GM23338 (cell line): ENCODE measurements at regions not wholly inside any gene's neighbourhood (a gene's known extent, or its start where the extent isn't known, plus 50 kb on each side); places are given as distances from the start of the nearest gene placed in this dataset.

Source experiments
- ATAC-seq: fragments of 200-7000 bp; cut with Tn5 transposase; 3 replicates; pipeline ENCODE4 v1.9.1; 2020
- DNase-seq: peaks from one replicate; pipeline ENCODE4 v3.0.0-alpha.2; 2015; ENCODE audit warnings: low spot score
- H2AFZ ChIP-seq: fragments of 200-600 bp; sonication (generic); 2 replicates; pipeline ENCODE4 v1.8.0; 2016; ENCODE audit warnings: antibody characterized with exemption, mild to moderate bottlenecking, moderate library complexity
- H3F3A ChIP-seq: fragments of 200-600 bp; sonication (generic); replicated peaks from 2 replicates; pipeline ENCODE4 v1.8.0; 2017; ENCODE audit warnings: antibody characterized with exemption, mixed run types, low read depth
- H3K27ac ChIP-seq: fragments of 200-600 bp; sonication (generic); 2 replicates; pipeline ENCODE4 v1.6.1; 2016; ENCODE audit warnings: low read depth
- H3K27me3 ChIP-seq: fragments of 200-600 bp; sonication (generic); 2 replicates; pipeline ENCODE4 v1.8.0; 2016; ENCODE audit warnings: mild to moderate bottlenecking, mixed run types, moderate library complexity; ENCODE audit not compliant: insufficient read depth
- H3K36me3 ChIP-seq: fragments of 200-600 bp; sonication (generic); 2 replicates; pipeline ENCODE4 v1.8.0; 2016; ENCODE audit warnings: mild to moderate bottlenecking; ENCODE audit not compliant: insufficient read depth
- H3K4me1 ChIP-seq: fragments of 200-600 bp; sonication (generic); 2 replicates; pipeline ENCODE4 v1.8.0; 2016; ENCODE audit warnings: mild to moderate bottlenecking, moderate library complexity; ENCODE audit not compliant: insufficient read depth
- H3K4me2 ChIP-seq: fragments of 200-600 bp; sonication (generic); 2 replicates; pipeline ENCODE4 v1.7.1; 2017; ENCODE audit warnings: mixed run types
- H3K4me3 ChIP-seq: fragments of 200-600 bp; sonication (generic); 2 replicates; pipeline ENCODE4 v1.6.1; 2016; ENCODE audit warnings: mixed run types
- H3K79me2 ChIP-seq: fragments of 200-600 bp; sonication (generic); replicated peaks from 2 replicates; pipeline ENCODE4 v1.8.0; 2017; ENCODE audit warnings: mild to moderate bottlenecking; ENCODE audit not compliant: insufficient read depth
- H3K9me2 ChIP-seq: fragments of 200-600 bp; sonication (generic); 2 replicates; pipeline ENCODE4 v1.8.0; 2017; ENCODE audit not compliant: insufficient read depth
- H4K20me1 ChIP-seq: fragments of 200-600 bp; sonication (generic); replicated peaks from 2 replicates; pipeline ENCODE4 v1.8.0; 2017; ENCODE audit warnings: mild to moderate bottlenecking; ENCODE audit not compliant: insufficient read depth
- H3K27ac Mint-ChIP-seq: 2 replicates; pipeline ENCODE4 v1.8.0; 2020; ENCODE audit warnings: inconsistent platforms, mild to moderate bottlenecking, moderate library complexity, mixed read lengths
- H3K27me3 Mint-ChIP-seq: 3 replicates; pipeline ENCODE4 v1.8.0; 2022; ENCODE audit warnings: low read depth, mild to moderate bottlenecking, moderate library complexity, mixed read lengths, inconsistent platforms; ENCODE audit not compliant: insufficient read depth, poor library complexity
- H3K36me3 Mint-ChIP-seq: 3 replicates; pipeline ENCODE4 v1.8.0; 2021; ENCODE audit warnings: low read depth, mild to moderate bottlenecking, inconsistent platforms, moderate library complexity, mixed read lengths
- H3K4me1 Mint-ChIP-seq: 3 replicates; pipeline ENCODE4 v1.8.0; 2020; ENCODE audit warnings: mild to moderate bottlenecking, inconsistent platforms, mixed read lengths
- H3K4me3 Mint-ChIP-seq: 3 replicates; pipeline ENCODE4 v1.8.0; 2021; ENCODE audit warnings: moderate library complexity, mild to moderate bottlenecking, inconsistent platforms, mixed read lengths
- H3K9me3 Mint-ChIP-seq: 3 replicates; pipeline ENCODE4 v1.8.0; 2020; ENCODE audit warnings: moderate library complexity, mild to moderate bottlenecking, inconsistent platforms, mixed read lengths
- CREB1 ChIP-seq: fragments of 250-450 bp; sonication (Bioruptor Pico); IDR thresholded peaks from 2 replicates; pipeline ENCODE4 v1.5.0; 2020; ENCODE audit warnings: low read depth, mild to moderate bottlenecking, moderate library complexity
- CTCF ChIP-seq, 2 experiments: fragments of 200-600 bp in 1 of 2; sonication (generic) in 1 of 2; conservative IDR thresholded peaks; 2 replicates each; pipeline versions ENCODE4 v1.5.1 to v1.6.1; 2016 to 2017; ENCODE audit warnings: antibody characterized with exemption in 2 of 2, low read depth in 2 of 2, mild to moderate bottlenecking in 2 of 2, moderate library complexity in 1 of 2
- EZH2phosphoT487 ChIP-seq: fragments of 200-600 bp; sonication (generic); IDR thresholded peaks from one replicate; pipeline ENCODE4 v1.8.1; 2018; ENCODE audit warnings: antibody characterized with exemption; ENCODE audit not compliant: unreplicated experiment
- JUNB ChIP-seq: IDR thresholded peaks from one replicate; pipeline ENCODE4 v1.6.1; 2016; ENCODE audit warnings: antibody characterized with exemption; ENCODE audit not compliant: unreplicated experiment
- NANOG ChIP-seq: IDR thresholded peaks from 2 replicates; pipeline ENCODE4 v1.6.1; 2016; ENCODE audit warnings: antibody characterized with exemption, borderline replicate concordance
- POLR2AphosphoS5 ChIP-seq: IDR thresholded peaks from 2 replicates; pipeline ENCODE4 v1.6.1; 2016; ENCODE audit warnings: antibody characterized with exemption, low read depth
- REST ChIP-seq: IDR thresholded peaks from one replicate; pipeline ENCODE4 v1.6.1; 2018; ENCODE audit warnings: antibody characterized with exemption; ENCODE audit not compliant: unreplicated experiment
- STAT1 ChIP-seq: IDR thresholded peaks from one replicate; pipeline ENCODE4 v1.6.1; 2016; ENCODE audit warnings: antibody characterized with exemption; ENCODE audit not compliant: unreplicated experiment
- ZNF114 ChIP-seq: fragments of 250-450 bp; sonication (Bioruptor Pico); IDR thresholded peaks from 2 replicates; pipeline ENCODE4 v1.5.0; 2020; ENCODE audit warnings: mild to moderate bottlenecking, moderate library complexity
- ZNF331 ChIP-seq: fragments of 250-450 bp; sonication (Bioruptor Pico); IDR thresholded peaks from 2 replicates; pipeline ENCODE4 v1.5.0; 2020; ENCODE audit warnings: low read depth, mild to moderate bottlenecking, moderate library complexity
- TF ChIP-seq, protein P1 (sequence below): fragments of 250-450 bp; sonication (Bioruptor Pico); IDR thresholded peaks from 2 replicates; pipeline ENCODE4 v1.5.0; 2020; ENCODE audit warnings: mild to moderate bottlenecking, moderate library complexity
- TF ChIP-seq, protein P2 (sequence below): IDR thresholded peaks from 2 replicates; pipeline ENCODE4 v1.6.1; 2016; ENCODE audit warnings: antibody characterized with exemption

DNA sequence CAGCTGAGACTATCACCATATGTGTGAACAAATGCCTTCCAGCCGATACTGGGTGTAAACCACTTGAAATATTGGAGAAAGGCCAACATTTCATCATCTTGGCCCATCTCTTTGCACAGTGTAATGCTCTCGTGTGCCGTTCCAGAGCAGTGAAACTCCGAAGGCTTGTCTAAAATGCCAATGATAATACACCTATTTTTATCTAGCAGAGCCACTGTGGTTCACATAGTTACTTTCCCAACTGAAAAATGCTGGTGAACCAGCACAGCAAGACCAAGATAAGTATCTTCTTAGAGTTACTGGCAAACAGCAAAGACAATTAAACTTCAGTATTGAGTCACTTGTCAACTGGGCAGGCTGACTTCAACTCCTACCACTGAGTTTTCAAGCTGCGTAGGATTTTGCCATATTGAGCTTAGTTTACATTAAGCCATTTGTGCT lies 379.9 kb upstream of the ACTBL2 start (continued):
- TF ChIP-seq, protein P1, sequence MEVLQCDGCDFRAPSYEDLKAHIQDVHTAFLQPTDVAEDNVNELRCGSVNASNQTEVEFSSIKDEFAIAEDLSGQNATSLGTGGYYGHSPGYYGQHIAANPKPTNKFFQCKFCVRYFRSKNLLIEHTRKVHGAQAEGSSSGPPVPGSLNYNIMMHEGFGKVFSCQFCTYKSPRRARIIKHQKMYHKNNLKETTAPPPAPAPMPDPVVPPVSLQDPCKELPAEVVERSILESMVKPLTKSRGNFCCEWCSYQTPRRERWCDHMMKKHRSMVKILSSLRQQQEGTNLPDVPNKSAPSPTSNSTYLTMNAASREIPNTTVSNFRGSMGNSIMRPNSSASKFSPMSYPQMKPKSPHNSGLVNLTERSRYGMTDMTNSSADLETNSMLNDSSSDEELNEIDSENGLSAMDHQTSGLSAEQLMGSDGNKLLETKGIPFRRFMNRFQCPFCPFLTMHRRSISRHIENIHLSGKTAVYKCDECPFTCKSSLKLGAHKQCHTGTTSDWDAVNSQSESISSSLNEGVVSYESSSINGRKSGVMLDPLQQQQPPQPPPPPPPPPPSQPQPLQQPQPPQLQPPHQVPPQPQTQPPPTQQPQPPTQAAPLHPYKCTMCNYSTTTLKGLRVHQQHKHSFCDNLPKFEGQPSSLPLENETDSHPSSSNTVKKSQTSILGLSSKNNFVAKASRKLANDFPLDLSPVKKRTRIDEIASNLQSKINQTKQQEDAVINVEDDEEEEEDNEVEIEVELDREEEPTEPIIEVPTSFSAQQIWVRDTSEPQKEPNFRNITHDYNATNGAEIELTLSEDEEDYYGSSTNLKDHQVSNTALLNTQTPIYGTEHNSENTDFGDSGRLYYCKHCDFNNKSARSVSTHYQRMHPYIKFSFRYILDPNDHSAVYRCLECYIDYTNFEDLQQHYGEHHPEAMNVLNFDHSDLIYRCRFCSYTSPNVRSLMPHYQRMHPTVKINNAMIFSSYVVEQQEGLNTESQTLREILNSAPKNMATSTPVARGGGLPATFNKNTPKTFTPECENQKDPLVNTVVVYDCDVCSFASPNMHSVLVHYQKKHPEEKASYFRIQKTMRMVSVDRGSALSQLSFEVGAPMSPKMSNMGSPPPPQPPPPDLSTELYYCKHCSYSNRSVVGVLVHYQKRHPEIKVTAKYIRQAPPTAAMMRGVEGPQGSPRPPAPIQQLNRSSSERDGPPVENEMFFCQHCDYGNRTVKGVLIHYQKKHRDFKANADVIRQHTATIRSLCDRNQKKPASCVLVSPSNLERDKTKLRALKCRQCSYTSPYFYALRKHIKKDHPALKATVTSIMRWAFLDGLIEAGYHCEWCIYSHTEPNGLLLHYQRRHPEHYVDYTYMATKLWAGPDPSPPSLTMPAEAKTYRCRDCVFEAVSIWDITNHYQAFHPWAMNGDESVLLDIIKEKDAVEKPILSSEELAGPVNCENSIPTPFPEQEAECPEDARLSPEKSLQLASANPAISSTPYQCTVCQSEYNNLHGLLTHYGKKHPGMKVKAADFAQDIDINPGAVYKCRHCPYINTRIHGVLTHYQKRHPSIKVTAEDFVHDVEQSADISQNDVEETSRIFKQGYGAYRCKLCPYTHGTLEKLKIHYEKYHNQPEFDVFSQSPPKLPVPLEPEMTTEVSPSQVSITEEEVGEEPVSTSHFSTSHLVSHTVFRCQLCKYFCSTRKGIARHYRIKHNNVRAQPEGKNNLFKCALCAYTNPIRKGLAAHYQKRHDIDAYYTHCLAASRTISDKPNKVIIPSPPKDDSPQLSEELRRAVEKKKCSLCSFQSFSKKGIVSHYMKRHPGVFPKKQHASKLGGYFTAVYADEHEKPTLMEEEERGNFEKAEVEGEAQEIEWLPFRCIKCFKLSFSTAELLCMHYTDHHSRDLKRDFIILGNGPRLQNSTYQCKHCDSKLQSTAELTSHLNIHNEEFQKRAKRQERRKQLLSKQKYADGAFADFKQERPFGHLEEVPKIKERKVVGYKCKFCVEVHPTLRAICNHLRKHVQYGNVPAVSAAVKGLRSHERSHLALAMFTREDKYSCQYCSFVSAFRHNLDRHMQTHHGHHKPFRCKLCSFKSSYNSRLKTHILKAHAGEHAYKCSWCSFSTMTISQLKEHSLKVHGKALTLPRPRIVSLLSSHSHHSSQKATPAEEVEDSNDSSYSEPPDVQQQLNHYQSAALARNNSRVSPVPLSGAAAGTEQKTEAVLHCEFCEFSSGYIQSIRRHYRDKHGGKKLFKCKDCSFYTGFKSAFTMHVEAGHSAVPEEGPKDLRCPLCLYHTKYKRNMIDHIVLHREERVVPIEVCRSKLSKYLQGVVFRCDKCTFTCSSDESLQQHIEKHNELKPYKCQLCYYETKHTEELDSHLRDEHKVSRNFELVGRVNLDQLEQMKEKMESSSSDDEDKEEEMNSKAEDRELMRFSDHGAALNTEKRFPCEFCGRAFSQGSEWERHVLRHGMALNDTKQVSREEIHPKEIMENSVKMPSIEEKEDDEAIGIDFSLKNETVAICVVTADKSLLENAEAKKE: no peak
- no peak for TF ChIP-seq ZNF331 (CRISPR knock-in tag)
- no peak for TF ChIP-seq NANOG

DNA sequence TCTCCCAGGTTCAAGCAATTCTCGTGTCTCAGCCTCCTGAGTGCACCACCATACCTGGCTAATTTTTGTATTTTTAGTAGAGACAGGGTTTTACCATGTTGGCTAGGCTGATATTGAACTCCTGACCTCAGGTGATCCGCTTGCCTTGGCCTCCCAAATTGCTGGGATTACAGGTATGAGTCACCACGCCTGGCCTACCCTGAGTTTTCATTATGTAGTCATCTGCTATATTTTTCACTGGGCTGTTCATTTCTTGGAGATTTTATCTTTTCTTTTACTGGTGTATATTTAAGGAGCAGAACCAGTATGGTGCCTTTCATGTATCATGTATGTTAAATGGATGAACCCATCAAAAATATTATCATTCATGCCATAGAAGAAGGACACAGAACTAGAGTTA lies 377.0 kb upstream of the ACTBL2 start:
- no peaks in the 10 kb centered on the region for H3K4me1 Mint-ChIP-seq
- Histone ChIP-seq H3K9me2 (no peaks in the 10 kb centered on the region; the same call in 1 of the 2 replicates), H3K36me3 (no peaks in the 10 kb centered on the region), H3K4me1 (no peaks in the 10 kb centered on the region), H3K79me2 (no peaks in the 10 kb centered on the region), H3K27ac (no peak overlapping the region), H3K4me3 (no peak overlapping the region), H2AFZ (no peak overlapping the region), H3K4me2 (no peak overlapping the region), H3F3A (no peaks in the 10 kb centered on the region), H4K20me1 (no peaks in the 10 kb centered on the region), H3K27me3 (no peaks in the 10 kb centered on the region)
- DNase-seq (no peak), ATAC-seq (no peak)
- H3K27ac Mint-ChIP-seq: no peak overlapping the region
- no peak overlapping the region for H3K4me3 Mint-ChIP-seq
- no peaks in the 10 kb centered on the region; the same call in 2 of the 3 replicates for H3K36me3 Mint-ChIP-seq
- no peaks in the 10 kb centered on the region; the same call in 1 of the 3 replicates for H3K9me3 Mint-ChIP-seq
- H3K27me3 Mint-ChIP-seq: no peaks in the 10 kb centered on the region
- TF ChIP-seq REST (no peak), ZNF114 (no peak), NANOG (no peak), STAT1 (no peak), ZNF331 (CRISPR knock-in tag) (no peak), POLR2AphosphoS5 (no peak), JUNB (no peak), EZH2phosphoT487 (no peak), CTCF (conservative IDR thresholded peaks at IDR 0.05; ENCODE audit: low read depth in 2 of 2) (no peak), CREB1 (CRISPR knock-in tag) (no peak)
- TF ChIP-seq, protein P2, sequence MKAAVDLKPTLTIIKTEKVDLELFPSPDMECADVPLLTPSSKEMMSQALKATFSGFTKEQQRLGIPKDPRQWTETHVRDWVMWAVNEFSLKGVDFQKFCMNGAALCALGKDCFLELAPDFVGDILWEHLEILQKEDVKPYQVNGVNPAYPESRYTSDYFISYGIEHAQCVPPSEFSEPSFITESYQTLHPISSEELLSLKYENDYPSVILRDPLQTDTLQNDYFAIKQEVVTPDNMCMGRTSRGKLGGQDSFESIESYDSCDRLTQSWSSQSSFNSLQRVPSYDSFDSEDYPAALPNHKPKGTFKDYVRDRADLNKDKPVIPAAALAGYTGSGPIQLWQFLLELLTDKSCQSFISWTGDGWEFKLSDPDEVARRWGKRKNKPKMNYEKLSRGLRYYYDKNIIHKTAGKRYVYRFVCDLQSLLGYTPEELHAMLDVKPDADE: no peak
